Breast epithelium (tissue), 3 donors: ENCODE measurements at regions not wholly inside any gene's neighbourhood (a gene's known extent, or its start where the extent isn't known, plus 50 kb on each side); places are given as distances from the start of the nearest gene placed in this dataset.

Experiments used
- POLR2A ChIP-seq: fragments of 450-650 bp; IDR thresholded peaks from one replicate; pipeline ENCODE4 v1.6.1; 2016; ENCODE audit warnings: antibody characterized with exemption, mild to moderate bottlenecking, moderate library complexity
- POLR2AphosphoS5 ChIP-seq, 3 donors: sonication (generic); formaldehyde crosslinking; IDR thresholded peaks; one replicate each; pipeline ENCODE4 v1.6.1; 2017; ENCODE audit warnings: antibody characterized with exemption in 3 of 3
- TF ChIP-seq, protein P1 (sequence below), 3 donors: fragments of 450-650 bp; IDR thresholded peaks; one replicate each; pipeline ENCODE4 v1.5.1; 2016 to 2017; ENCODE audit warnings: antibody characterized with exemption in 3 of 3, mild to moderate bottlenecking in 3 of 3, moderate library complexity in 3 of 3

DNA sequence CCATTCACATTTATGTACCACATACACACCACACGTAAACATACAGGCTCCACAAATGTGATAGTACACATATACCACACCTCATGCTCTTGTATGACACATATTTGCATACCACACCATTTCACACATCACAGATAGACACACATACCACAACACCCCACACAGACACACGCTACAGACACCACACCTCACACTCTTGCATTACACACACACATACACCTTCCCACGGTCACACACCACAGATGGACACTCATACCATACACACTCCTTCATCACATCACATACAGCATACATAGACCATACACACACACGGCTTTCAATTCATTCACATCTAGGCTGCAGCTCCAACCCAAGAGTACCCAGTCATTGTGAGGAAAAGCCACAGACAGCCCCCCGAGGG, 222.5 kb upstream of the RPL34 start:
- TF ChIP-seq, protein P1, sequence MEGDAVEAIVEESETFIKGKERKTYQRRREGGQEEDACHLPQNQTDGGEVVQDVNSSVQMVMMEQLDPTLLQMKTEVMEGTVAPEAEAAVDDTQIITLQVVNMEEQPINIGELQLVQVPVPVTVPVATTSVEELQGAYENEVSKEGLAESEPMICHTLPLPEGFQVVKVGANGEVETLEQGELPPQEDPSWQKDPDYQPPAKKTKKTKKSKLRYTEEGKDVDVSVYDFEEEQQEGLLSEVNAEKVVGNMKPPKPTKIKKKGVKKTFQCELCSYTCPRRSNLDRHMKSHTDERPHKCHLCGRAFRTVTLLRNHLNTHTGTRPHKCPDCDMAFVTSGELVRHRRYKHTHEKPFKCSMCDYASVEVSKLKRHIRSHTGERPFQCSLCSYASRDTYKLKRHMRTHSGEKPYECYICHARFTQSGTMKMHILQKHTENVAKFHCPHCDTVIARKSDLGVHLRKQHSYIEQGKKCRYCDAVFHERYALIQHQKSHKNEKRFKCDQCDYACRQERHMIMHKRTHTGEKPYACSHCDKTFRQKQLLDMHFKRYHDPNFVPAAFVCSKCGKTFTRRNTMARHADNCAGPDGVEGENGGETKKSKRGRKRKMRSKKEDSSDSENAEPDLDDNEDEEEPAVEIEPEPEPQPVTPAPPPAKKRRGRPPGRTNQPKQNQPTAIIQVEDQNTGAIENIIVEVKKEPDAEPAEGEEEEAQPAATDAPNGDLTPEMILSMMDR (IDR thresholded peaks at IDR 0.05) = no peak
- TF ChIP-seq POLR2A (no peak), POLR2AphosphoS5 (IDR thresholded peaks at IDR 0.05) (no peak)
